KOPT-K1 (cell line): ENCODE measurements at regions not wholly inside any gene's neighbourhood (a gene's known extent, or its start where the extent isn't known, plus 50 kb on each side); places are given as distances from the start of the nearest gene placed in this dataset.
"Not testable (repeated sequence)": the region's sequence is repeated elsewhere in the genome, so short reads cannot be mapped to it uniquely, and the experiment has no call there.

Source experiments
- H3K27ac ChIP-seq: fragments of 200-600 bp; sonication (generic); 2 replicates; pipeline ENCODE4 v1.5.1; 2016; ENCODE audit warnings: antibody characterized with exemption, mild to moderate bottlenecking, low read depth, low read length; ENCODE audit not compliant: poor library complexity, severe bottlenecking
- H3K36me3 ChIP-seq: fragments of 200-600 bp; sonication (generic); 2 replicates; pipeline ENCODE4 v1.5.1; 2017; ENCODE audit warnings: antibody characterized with exemption, mild to moderate bottlenecking, low read length, moderate library complexity; ENCODE audit not compliant: insufficient read depth
- H3K9me3 ChIP-seq: fragments of 200-600 bp; sonication (generic); 2 replicates; pipeline ENCODE4 v1.5.1; 2017; ENCODE audit warnings: antibody characterized with exemption, low read length, mild to moderate bottlenecking; ENCODE audit not compliant: insufficient read depth, poor library complexity, severe bottlenecking

DNA sequence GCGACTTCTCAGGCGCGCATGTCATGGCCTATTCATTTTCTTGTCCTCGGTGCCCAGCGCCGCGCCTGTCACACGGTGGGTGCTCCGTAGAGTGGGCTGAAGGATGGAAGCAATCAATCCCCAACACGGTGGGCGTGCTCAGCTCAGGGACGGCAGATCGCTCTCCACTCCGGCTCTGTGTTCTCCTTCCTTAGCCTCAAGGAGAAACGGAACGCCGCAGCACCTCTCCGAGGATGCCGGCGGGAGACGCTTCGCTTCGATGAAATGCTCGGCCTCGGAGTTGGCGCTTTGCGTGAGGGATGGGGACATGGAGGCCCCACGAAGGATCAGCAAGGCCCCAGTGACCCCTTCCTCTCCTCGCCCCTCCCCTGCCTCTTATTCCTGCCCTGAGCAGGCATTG is 199.5 kb downstream of the C9orf50 start:
- Histone ChIP-seq H3K27ac (no peak overlapping the region), H3K9me3 (no peaks in the 10 kb centered on the region), H3K36me3 (no peaks in the 10 kb centered on the region)

DNA sequence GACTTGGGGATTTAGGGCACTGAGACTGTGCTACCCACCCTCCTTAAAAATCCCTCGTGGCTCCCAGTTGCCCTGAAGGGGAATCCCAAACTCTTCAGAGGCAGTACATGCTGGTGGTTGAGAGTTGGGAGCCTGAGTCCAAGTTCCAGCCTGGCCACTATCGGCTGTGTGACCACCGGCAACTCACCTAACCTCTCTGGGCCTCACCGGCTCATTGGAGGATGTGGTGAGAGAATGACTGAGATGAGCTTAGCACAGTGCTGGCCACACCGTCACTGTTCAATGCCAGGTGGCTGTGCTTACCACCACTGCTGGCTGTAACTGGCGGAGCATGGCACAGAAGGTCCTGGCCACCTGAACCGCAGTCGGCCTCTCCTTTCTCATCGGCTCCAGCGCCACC is 200.2 kb downstream of the C9orf50 start:
- H3K9me3 ChIP-seq = no peaks in the 10 kb centered on the region
- H3K27ac ChIP-seq = no peak overlapping the region
- H3K36me3 ChIP-seq = no peaks in the 10 kb centered on the region

DNA sequence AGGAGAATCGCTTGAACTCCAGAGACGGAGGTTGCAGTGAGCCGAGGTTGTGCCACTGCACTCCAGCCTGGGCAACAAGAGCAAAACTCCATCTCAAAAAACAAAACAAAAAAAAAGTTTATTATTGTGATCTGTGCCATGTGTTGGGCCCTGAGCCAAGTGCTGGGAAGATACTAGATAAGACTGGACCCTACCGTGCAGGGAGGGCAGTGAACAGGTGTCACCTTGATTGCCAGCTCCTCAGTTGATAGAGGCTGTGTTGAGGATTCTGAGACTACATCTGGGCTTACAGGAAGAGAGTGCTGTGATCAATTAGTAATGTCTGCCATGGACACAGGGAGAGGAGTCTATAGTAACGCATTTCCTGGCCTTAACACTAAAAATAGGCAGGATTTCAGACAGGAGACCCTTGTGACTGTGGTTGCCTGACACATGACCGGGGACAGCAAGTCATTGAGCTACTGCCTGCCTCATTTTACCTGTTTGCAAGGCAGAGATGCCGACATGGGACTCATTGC is 201.5 kb downstream of the C9orf50 start:
- Histone ChIP-seq H3K27ac (no peak overlapping the region), H3K9me3 (no peaks in the 10 kb centered on the region), H3K36me3 (no peaks in the 10 kb centered on the region)

DNA sequence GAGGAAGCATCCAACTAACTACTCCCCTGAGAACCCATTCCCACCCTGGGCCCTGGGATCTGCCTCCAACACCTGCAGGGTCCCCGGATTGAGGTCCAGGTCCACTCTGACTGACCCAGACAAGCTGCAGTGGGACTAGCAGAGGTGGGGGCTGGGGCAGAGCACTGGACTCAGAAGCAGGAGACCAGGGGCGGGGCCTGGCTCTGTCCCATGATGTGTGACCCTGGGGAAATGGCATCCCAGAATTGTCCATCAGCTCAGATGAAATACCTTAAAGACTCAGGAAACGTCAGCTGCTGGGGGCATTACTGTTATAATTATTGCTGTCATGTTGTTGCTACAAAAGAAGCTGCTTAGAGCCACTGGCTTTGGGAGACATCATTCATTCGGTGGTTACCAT is 202.4 kb downstream of the C9orf50 start:
- Histone ChIP-seq H3K36me3 (no peaks in the 10 kb centered on the region), H3K9me3 (no peaks in the 10 kb centered on the region), H3K27ac (no peak overlapping the region)

DNA sequence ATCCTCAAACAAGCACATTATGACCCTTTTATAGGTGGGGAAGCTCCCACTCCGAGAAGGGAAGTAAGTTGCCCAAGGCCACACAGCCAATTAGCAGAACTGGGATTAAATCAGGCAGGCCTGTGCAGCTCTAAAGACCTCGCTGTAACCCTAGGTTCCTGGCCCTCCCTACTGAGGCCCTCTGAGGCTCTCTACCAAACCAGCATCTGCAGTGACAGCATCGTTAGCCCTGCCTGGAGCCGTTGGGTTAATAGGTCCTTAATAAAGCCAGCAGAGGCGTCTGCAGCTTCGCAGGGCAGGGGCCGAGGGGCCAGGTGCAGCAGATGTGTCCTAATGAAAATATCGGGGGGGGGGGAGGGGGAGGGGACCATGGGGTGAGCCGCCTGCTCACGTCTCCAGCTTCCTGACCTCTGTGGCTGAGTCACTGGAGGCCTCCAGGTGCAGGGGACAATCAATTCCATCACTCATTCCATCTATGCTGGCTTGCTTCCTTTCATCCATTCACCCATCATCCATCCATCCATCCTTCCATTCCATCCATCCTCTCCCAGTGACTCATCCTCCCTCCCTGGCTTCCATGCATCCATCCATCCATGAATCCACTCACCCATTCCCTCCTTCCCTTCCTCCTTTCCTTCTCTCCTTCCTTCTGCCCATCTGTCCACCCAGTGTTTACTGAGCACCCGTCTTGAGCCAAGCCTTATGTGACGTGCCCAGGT is 203.9 kb downstream of the C9orf50 start:
- Histone ChIP-seq H3K27ac (no peak overlapping the region), H3K36me3 (no peaks in the 10 kb centered on the region), H3K9me3 (no peaks in the 10 kb centered on the region)

DNA sequence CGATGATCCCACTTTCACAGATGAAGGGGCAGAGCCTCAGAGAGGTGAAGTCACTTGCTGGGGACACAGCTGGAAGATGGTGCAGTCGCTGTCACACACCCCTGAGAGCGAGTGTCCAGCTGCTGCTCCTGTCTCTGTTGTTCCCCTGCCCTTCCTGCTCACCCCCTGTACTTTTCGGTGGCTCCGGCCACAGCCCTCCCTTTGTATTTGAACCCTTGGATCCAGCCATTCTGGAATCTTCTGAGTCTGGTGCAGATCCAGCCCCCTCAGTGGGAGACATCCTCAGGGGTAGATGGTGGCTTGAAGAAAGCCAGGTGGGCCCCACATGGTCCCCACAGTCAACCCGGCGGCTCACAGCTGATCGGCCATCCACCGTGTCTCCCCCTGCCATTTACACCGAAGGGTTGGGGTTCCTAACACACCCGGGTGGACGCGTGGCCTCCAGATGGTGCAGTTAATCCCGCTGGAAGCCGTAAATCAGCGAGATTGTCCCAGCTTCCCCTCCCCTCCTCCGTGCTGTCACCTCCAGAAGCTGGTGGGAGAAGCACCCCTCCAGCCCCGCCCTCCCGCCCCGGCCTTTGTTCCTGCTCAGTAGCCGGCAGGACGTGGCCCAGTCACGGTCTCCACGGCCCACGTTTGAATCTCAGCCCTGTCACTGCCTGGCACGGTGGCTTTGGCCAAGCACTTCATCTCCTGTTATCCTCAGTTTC is 204.8 kb downstream of the C9orf50 start:
- no peaks in the 10 kb centered on the region for H3K9me3 ChIP-seq
- H3K27ac ChIP-seq = no peak overlapping the region
- H3K36me3 ChIP-seq = no peaks in the 10 kb centered on the region

DNA sequence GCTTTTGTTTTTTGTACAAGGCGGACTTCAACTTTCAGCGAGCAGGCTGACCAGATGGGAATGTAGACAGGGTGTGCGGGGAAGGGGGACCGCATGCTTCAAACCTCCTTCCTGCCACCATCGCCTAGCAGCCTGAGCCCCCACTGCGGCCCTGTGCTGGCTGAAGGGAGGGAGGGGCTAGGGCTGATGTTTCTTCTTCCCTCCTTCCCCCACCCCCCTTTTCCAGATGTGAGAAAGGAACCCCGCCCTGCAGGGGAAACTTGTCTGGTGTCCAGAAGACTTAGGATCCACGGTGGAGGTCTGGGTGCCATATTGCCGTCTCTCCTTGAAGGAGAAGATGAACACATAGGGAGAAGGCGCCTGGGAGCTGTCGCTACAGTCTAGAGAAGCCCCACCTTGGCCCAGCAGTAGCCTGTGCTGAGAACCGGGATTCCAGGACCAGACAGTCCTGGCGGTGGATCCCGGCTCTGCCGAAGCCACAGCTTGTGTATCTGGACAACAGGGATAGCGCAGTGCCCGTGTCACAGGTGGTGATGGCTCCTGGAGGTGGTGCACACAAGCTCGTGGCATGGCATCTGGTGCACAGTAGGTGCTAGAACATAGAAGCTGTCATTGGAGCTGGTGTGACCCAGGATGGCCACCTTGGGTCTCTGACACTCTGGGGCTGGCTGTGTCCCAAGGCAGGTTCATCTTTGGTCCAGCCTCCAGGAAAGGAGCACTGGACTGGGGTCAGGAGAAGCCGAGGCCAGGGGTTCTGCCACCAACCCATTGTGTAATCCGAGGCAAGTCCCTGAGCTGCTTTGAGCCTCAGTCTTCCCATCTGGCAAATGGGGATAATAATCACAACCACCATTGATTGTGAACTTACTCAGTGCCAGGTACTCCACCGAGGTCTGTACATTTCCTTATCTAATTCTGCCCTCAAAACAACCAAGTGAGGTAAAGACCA is 205.6 kb downstream of the C9orf50 start:
- Histone ChIP-seq H3K27ac (peak overlapping the region; percentile 97), H3K36me3 (no peaks in the 10 kb centered on the region), H3K9me3 (no peaks in the 10 kb centered on the region)

DNA sequence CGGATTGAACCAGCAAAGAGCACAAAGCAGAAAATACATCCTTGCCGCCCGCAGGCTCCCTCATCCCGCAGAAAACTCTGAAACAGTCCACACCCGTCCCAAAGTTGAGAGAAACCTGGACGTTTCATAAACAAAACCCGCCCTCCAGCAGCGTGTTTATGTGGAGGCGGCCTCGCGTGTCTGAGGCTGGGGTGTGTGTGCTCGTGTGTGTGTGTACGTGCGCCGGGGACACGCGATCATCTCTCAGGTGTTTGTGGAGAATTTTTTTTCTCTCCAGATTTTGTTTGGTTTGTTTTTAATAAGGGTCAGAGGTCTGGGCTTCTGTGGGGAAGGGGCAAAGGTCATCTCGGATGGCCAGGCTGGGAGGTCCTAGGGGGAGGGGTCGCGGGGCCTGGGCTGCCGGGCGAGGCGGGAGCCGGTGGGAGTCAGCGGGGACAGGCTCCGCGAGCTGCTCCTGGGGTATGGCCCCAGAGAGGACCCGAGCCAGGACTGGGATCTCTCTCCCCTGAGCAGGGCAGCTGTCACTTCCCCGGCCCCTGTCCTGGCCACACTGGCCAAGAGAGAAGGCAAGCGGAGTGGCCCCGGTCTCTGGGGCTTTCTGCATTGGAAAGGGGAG is 206.4 kb downstream of the C9orf50 start:
- Histone ChIP-seq H3K36me3 (no peaks in the 10 kb centered on the region), H3K27ac (peak overlapping the region; percentile 97), H3K9me3 (no peaks in the 10 kb centered on the region)

DNA sequence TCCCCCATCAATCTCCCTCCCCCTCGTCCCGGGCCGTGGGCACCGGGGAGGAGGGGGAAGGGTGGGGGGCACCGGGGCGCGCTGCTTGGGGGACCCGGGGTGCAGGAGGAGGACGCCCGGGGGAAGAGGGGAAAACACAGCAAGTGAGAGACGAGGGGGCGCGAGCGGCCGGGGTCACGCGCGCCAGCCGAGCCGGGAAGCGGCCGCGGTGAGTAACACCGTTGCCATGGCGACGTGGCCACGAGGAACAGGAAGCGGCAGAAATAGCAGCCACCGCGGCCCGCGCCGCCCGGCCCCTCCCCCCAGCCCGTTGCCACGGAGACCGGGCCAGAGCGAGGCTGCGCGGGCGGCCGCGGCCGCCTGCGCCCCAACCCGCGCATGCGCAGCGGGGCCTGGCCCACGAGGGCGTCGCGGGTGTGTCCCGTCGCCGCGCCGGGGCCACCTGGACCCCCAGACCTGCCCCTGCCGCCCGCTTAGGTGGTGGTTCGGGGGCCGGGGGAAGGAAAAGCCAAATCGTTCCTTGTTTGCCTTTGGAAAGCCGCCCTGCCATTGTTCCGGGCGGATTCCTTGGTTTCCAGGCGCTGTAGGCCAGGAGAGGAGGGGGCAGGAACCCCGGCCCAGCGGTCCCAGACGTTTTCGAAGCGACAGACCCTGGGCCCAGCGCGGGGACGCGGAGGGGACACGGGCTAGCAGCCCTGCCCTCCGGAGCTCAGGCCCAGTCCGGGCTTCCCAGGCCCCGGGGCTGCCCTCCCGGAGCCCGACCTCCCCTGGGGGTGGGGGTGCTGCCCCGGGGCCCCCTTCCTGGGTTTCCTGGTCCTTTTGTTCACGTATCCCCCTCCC is 207.1 kb downstream of the C9orf50 start:
- H3K36me3 ChIP-seq = no peaks in the 10 kb centered on the region
- H3K9me3 ChIP-seq = no peaks in the 10 kb centered on the region
- peak overlapping the region; percentile 97 for H3K27ac ChIP-seq

DNA sequence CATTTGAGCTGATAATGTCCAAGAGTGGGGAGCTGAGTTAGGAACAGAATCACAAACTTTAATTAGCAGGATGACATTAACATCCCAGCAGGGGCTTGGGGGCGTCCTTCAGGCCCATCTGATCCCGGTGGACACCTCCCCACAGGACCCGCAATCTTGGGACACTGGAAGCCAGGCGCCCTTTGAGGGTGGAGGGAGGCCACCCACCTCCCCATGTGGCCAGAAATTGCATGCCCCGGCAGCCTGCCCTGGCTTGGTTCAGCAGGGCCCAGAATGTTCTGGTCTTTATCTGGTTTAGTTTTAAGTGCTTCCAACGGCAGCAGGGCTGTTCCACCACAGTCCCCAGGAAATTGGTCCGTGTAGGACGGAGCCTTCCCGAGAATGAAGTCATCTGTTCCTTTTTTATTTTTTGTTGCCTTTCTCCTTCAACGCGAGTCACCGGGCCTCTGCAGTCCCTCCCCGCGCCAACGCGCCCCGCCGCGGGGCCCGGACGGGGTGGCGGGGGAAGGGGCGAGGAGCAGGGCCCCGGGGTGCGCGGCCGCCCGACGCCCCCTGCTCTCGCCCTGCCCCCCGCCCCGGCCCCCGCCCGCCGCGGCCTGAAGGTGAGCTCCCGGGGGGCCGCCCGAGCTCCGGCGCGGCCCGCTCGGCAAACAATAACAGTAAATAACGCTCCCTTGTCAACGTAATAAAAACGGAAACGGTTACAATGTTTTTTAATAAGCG is 207.9 kb downstream of the C9orf50 start:
- Histone ChIP-seq H3K36me3 (no peaks in the 10 kb centered on the region), H3K27ac (peak overlapping the region; percentile 97)

DNA sequence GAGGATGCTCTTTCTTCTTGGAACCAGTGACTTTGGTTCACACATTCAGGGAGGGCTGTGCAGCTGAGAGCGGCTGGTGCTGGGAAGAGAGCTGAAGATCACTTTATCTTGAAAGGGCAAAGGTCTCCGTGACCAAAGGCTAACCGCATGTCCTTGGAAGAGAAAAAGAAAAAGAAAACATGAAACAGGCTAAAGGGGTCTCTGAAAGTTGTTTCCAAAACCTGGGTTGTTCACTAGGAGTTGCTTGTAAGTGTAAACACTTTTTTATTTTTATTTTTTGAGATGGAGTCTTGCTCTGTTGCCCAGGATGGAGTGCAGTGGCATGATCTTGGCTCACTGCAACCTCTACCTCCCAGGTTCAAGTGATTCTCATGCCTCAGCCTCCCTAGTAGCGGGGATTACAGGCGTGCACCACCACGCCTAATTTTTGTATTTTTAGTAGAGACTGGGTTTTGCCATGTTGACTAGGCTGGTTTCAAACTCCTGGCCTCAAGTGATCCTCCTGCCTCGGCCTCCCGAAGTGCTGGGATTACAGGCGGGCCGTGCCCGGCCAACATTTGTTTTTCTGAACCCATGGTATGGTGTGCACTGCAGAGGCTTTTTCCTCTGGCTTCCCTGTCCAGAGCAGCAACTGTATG is 208.6 kb downstream of the C9orf50 start:
- not testable (repeated sequence) for H3K36me3 ChIP-seq, H3K9me3 ChIP-seq
- H3K27ac ChIP-seq = peak overlapping the region; percentile 97

More for the DNA sequence above, 207.9 kb downstream of the C9orf50 start:
- H3K9me3 ChIP-seq = no peaks in the 10 kb centered on the region

DNA sequence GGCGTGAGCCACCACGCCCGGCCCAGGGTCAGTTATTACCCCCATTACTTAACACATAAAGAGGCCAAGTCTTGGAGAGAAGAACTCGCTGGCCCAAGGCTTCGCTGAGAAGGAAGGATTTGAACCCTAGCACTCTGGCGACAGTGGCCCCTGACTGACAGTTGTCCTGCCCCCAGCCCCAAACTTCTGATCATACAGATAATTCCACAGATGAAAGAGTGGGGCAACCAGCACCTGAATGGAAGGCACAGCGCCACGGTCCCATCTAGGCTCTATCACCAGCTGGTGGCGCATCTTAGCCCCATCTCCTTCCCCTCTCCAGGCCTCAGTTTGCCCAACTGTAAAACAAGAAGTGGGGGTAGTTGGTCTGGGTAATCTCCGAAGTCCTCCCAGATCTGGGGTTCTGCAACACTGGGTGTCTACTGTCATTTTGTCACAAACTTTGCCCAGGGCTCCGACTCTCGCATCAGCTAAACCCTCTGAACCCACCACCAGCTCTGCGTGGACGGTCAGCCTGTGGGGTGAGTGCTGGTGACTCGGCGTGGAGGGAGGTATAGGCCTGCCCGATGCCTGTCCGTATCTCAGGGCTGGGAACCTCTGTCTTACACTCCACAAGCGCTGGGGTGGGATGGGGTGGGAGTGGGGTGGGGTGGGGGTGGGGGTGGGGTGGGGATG is 209.3 kb downstream of the C9orf50 start:
- Histone ChIP-seq H3K36me3 (no peaks in the 10 kb centered on the region), H3K9me3 (no peaks in the 10 kb centered on the region), H3K27ac (no peak overlapping the region)

DNA sequence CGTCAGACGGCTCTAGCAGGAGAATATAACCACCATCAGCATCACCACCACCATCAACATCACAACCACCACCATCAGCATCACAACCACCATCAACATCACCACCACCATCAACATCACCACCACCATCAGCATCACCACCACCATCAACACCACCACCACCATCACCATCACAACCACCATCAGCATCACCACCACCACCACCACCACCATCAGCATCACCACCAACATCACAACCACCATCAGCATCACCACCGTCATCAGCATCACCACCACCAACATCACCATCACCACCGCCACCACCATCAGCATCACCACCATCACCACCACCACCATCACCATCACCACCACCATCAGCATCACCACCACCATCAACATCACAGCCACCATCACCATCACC is 210.7 kb downstream of the C9orf50 start:
- H3K9me3 ChIP-seq = no peaks in the 10 kb centered on the region
- H3K27ac ChIP-seq = no peak overlapping the region
- H3K36me3 ChIP-seq = no peaks in the 10 kb centered on the region
